Hindlimb muscle (tissue), 1 donor: ENCODE measurements at regions not wholly inside any gene's neighbourhood (a gene's known extent, or its start where the extent isn't known, plus 50 kb on each side); places are given as distances from the start of the nearest gene placed in this dataset.
"Not testable (repeated sequence)": the region's sequence is repeated elsewhere in the genome, so short reads cannot be mapped to it uniquely, and the experiment has no call there.

Source experiments
- DNase-seq: peaks from one replicate; pipeline ENCODE4 v3.0.0-alpha.2; 2013

- DNase-seq: no peak
Measured at GRCh38 chr18:56001576-56001975, 413.6 kb upstream of the TCF4 start.

- no peak for DNase-seq
Measured at GRCh38 chr18:56000041-56000440, 412.0 kb upstream of the TCF4 start.

- DNase-seq: no peak
Measured at GRCh38 chr18:55999641-56000040, 411.6 kb upstream of the TCF4 start.

GRCh38 chr18:55998801-55999385, 410.9 kb upstream of the TCF4 start:
- DNase-seq: peak; percentile 60

GRCh38 chr18:55998071-55998522, 410.1 kb upstream of the TCF4 start:
- DNase-seq: peak; percentile 80

GRCh38 chr18:55997151-55997561, 409.2 kb upstream of the TCF4 start:
- DNase-seq: no peak

- no peak for DNase-seq
Measured at GRCh38 chr18:55996717-55997116, 408.7 kb upstream of the TCF4 start.

GRCh38 chr18:55990186-55990585, 402.2 kb upstream of the TCF4 start:
- DNase-seq: no peak

- DNase-seq: no peak
Measured at GRCh38 chr18:55988537-55988936, 400.5 kb upstream of the TCF4 start.

GRCh38 chr18:55983433-55983832, 395.4 kb upstream of the TCF4 start:
- no peak for DNase-seq

- no peak for DNase-seq
Measured at GRCh38 chr18:55982992-55983391, 395.0 kb upstream of the TCF4 start.

GRCh38 chr18:55981712-55982475, 393.9 kb upstream of the TCF4 start:
- DNase-seq: no peak

- DNase-seq: no peak
Measured at GRCh38 chr18:55974521-55974920, 386.5 kb upstream of the TCF4 start.

- DNase-seq: no peak
Measured at GRCh38 chr18:55968550-55968949, 380.6 kb upstream of the TCF4 start.

- DNase-seq: no peak
Measured at GRCh38 chr18:55967019-55967418, 379.0 kb upstream of the TCF4 start.

- no peak for DNase-seq
Measured at GRCh38 chr18:55964171-55964570, 376.2 kb upstream of the TCF4 start.

- no peak for DNase-seq
Measured at GRCh38 chr18:55953326-55953725, 365.3 kb upstream of the TCF4 start.

- DNase-seq: not testable (repeated sequence)
Measured at GRCh38 chr18:55951738-55952137, 363.7 kb upstream of the TCF4 start.

GRCh38 chr18:55950379-55951166, 362.6 kb upstream of the TCF4 start:
- no peak for DNase-seq

- DNase-seq: no peak
Measured at GRCh38 chr18:55934821-55935220, 346.8 kb upstream of the TCF4 start.

GRCh38 chr18:55932675-55933074, 344.7 kb upstream of the TCF4 start:
- DNase-seq: no peak

- no peak for DNase-seq
Measured at GRCh38 chr18:55927831-55928230, 339.8 kb upstream of the TCF4 start.

GRCh38 chr18:55925772-55926171, 337.8 kb upstream of the TCF4 start:
- DNase-seq: no peak

GRCh38 chr18:55920063-55920462, 332.1 kb upstream of the TCF4 start:
- no peak for DNase-seq
